Adrenal gland (tissue), 9 donors: ENCODE measurements at regions not wholly inside any gene's neighbourhood (a gene's known extent, or its start where the extent isn't known, plus 50 kb on each side); places are given as distances from the start of the nearest gene placed in this dataset.

Source experiments
- DNase-seq, 7 donors: peaks; one replicate each; pipeline ENCODE4 v3.0.0-alpha.2; 2019 to 2020
- H3K27ac ChIP-seq, 5 donors: fragments of 200-600 bp; sonication (generic) in 4 of 5; 1 replicate in 3 of 5; 2 replicates in 2 of 5; pipeline versions ENCODE4 v1.5.1 to v1.8.0; 2016 to 2020; ENCODE audit warnings: mild to moderate bottlenecking in 1 of 5
- H3K27me3 ChIP-seq: fragments of 200-600 bp; 2 replicates; pipeline ENCODE4 v1.8.0; 2021
- H3K36me3 ChIP-seq, 2 donors: fragments of 200-600 bp; replicated peaks in 1 of 2; 1 replicate in 1 of 2; 2 replicates in 1 of 2; pipeline versions ENCODE4 v1.5.1 to v1.8.0; 2018 to 2022
- H3K4me1 ChIP-seq, 2 donors: fragments of 200-600 bp; replicated peaks in 1 of 2; 1 replicate in 1 of 2; 2 replicates in 1 of 2; pipeline versions ENCODE4 v1.5.1 to v1.8.0; 2018 to 2021
- H3K4me3 ChIP-seq, 4 donors: fragments of 200-600 bp; sonication (generic) in 3 of 4; one replicate each; pipeline ENCODE4 v1.5.1; 2016 to 2018
- H3K9me3 ChIP-seq, 3 donors: fragments of 200-600 bp; sonication (generic) in 1 of 3; replicated peaks in 1 of 3; 1 replicate in 2 of 3; 2 replicates in 1 of 3; pipeline versions ENCODE4 v1.5.1 to v1.8.0; 2016 to 2021
- POLR2A ChIP-seq, 2 donors: fragments of 450-650 bp; IDR thresholded peaks; one replicate each; pipeline ENCODE4 v1.6.1; 2017; ENCODE audit warnings: antibody characterized with exemption in 2 of 2, mild to moderate bottlenecking in 2 of 2, moderate library complexity in 1 of 2
- WGBS, 4 donors: extraction: QIAGEN DNeasy Blood & Tissue Kit in 2 of 4; methylation state at CpG; one replicate each; pipeline versions ENCODE4 v1.1.5 to v1.1.7; 2013 to 2017; 5-methylcytosine and 5-hydroxymethylcytosine counted together
- intact Hi-C, 2 donors: fragments of 100-400 bp; cut with DNase I; formaldehyde crosslinking; loops; one replicate each; pipeline versions ENCODE4 v1.14.1 to v1.15.0; 2022 to 2023
- TF ChIP-seq, protein P1 (sequence below), 6 experiments: fragments of 450-650 bp in 4 of 6; fragments of 200-600 bp in 2 of 6; sonication (generic) in 1 of 6; IDR thresholded peaks; 1 replicate in 5 of 6; 2 replicates in 1 of 6; pipeline versions ENCODE4 v1.5.1 to v1.8.0; 2016 to 2021; ENCODE audit warnings: antibody characterized with exemption in 6 of 6, mild to moderate bottlenecking in 2 of 6, moderate library complexity in 1 of 6
- donor health status: healthy with polysubstance abuse.
- donor health status: Bipolar disorder and iron deficiency.
- donor health status: DM: yes; HTN: yes; CAD: no.
- donor health status: DM: no; HTN: no; CAD: no.
- donor health status: DM: no; HTN: no; CAD: no.

DNA sequence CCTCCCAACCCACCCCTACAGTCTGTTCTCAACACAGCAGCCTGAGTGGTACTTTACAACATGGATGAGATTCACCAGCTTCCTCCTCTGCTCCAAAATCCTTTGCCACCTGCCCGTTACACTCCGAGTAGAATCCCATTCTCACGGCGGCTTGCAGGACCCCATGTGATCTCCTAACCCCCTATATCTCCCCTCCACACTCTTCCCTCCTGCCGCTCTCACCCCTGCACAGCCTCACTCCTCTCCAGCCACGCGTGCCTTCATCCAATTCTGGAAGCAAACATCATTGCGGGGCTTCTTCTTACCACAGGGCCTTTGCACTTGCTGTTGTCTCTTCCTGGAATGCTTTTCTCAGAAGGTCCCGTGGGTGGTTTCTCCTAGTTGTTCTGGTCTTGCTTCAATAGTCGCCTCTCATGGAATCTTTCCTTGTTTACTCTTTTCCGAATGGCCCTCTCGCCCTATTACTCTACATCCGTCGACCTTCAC lies 472.3 kb downstream of the CDH26 start:
- no peak overlapping the region for H3K27ac ChIP-seq
- H3K36me3 ChIP-seq: no peaks in the 10 kb centered on the region
- intact Hi-C loops: no loop called here
- H3K9me3 ChIP-seq: no peaks in the 10 kb centered on the region
- H3K27me3 ChIP-seq: no peaks in the 10 kb centered on the region
- no peaks in the 10 kb centered on the region for H3K4me1 ChIP-seq
- WGBS, 4 donors: 85 to 95% (median 90%) methylated on average over 14 of the region's 14 CpGs
- H3K4me3 ChIP-seq: no peak overlapping the region
- TF ChIP-seq POLR2A (IDR thresholded peaks at IDR 0.05): no peak
- TF ChIP-seq, protein P1, sequence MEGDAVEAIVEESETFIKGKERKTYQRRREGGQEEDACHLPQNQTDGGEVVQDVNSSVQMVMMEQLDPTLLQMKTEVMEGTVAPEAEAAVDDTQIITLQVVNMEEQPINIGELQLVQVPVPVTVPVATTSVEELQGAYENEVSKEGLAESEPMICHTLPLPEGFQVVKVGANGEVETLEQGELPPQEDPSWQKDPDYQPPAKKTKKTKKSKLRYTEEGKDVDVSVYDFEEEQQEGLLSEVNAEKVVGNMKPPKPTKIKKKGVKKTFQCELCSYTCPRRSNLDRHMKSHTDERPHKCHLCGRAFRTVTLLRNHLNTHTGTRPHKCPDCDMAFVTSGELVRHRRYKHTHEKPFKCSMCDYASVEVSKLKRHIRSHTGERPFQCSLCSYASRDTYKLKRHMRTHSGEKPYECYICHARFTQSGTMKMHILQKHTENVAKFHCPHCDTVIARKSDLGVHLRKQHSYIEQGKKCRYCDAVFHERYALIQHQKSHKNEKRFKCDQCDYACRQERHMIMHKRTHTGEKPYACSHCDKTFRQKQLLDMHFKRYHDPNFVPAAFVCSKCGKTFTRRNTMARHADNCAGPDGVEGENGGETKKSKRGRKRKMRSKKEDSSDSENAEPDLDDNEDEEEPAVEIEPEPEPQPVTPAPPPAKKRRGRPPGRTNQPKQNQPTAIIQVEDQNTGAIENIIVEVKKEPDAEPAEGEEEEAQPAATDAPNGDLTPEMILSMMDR (IDR thresholded peaks at IDR 0.05): no peak
- DNase-seq: no peak

DNA sequence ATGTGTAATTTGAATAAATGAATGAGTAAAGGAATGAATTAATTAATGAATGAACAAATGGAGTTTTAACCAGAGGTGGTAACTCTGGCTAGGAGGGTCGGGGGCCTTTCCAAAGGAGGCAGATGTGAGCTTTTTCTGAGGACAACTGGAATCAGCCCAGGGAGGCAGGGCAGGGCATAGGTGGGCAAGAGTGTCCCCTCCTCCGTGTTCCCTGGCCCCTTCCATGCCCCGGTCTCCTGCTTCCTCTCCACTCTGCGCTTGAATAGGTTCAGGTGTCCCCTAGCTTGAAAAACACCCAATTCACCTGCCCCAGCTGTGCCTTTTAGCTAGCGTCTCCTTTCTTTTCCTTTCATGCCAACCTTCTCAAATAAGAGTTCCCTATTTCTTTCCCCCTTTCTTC lies 473.1 kb downstream of the CDH26 start:
- TF ChIP-seq POLR2A (IDR thresholded peaks at IDR 0.05): no peak
- TF ChIP-seq, protein P1 (IDR thresholded peaks at IDR 0.05): no peak
- Histone ChIP-seq H3K9me3 (no peaks in the 10 kb centered on the region), H3K27ac (no peak overlapping the region), H3K27me3 (no peaks in the 10 kb centered on the region), H3K36me3 (no peaks in the 10 kb centered on the region), H3K4me1 (no peaks in the 10 kb centered on the region), H3K4me3 (no peak overlapping the region)
- intact Hi-C loops: no loop called here
- no peak for DNase-seq
- WGBS, 4 donors: 62 to 75% (median 68%) methylated on average over 5 of the region's 5 CpGs

DNA sequence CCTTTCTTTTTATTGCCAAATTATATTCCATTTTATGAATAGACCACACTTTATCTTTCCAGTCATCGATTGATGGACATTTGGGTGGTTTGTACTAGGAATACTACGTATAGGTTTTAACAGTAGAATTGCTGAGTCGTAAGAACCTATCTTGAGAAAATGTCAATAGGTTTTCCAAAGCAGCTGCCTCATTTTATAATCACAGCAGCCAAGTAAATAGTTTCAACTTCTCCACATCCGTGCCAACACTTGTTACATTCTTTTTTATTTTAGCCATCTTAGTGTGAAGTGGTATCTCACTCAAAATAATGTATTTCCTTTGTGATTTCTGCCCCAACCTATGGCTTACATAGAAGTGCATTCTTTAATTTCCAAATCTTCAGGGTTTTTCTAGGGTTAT lies 479.2 kb downstream of the CDH26 start:
- intact Hi-C loops: no loop called here
- no peak for DNase-seq
- H3K9me3 ChIP-seq: peaks cover 0 to 4% (median 0%) of the 10 kb centered on the region in 3 donors
- no peaks in the 10 kb centered on the region for H3K27me3 ChIP-seq
- no peak overlapping the region for H3K27ac ChIP-seq
- WGBS, 4 donors: 70 to 90% (median 79%) methylated on average over 4 of the region's 4 CpGs
- no peaks in the 10 kb centered on the region for H3K36me3 ChIP-seq
- TF ChIP-seq, protein P1 (IDR thresholded peaks at IDR 0.05): no peak
- TF ChIP-seq POLR2A (IDR thresholded peaks at IDR 0.05): no peak
- no peak overlapping the region for H3K4me3 ChIP-seq
- no peaks in the 10 kb centered on the region for H3K4me1 ChIP-seq

DNA sequence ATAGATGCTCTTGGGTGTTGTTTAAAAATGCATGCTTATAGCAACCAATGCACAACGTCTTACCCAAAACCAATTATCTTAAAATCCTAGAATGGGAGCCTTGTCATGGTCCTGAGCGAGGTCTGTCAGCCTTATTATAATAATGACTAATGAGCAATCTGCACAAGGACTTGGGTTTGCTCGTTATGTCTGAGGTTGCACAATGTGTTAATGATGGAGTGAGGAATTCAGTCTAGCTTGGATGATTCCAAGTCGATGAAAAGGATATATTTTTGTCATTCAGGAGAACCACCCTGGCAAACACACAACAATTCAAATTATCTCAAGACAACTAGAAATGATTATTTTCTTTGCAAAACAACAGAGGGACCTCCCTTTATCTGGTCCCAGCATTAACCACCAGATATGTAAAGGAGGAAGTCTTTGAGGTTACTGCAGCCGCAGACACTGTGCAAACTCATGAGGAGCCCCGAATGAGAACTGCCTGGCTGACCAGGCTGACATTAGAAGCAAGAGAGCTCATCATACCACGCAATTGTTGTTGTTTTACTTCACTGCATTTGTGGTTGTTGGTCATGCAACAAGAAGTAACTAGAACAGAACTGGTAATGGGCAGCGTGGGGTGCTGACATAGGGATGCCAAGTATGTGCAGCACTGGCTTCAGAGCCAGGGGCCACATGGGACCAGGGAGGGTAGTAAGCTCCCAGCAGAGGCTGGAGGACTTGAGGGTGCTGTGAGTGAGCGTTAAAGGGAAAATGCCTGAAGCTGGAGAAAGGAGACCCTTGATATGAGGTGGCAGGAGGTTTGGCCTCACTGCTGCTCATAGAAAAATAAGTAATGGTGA lies 488.3 kb downstream of the CDH26 start:
- 59 to 67% (median 61%) methylated on average over 9 of the region's 9 CpGs for WGBS, 4 donors
- H3K4me3 ChIP-seq: no peak overlapping the region
- H3K4me1 ChIP-seq: no peaks in the 10 kb centered on the region
- no peaks in the 10 kb centered on the region for H3K27me3 ChIP-seq
- no peak for DNase-seq
- intact Hi-C loops: no loop called here
- TF ChIP-seq POLR2A (IDR thresholded peaks at IDR 0.05): no peak
- TF ChIP-seq, protein P1 (IDR thresholded peaks at IDR 0.05): no peak
- no peaks in the 10 kb centered on the region for H3K9me3 ChIP-seq
- H3K27ac ChIP-seq: no peak overlapping the region
- H3K36me3 ChIP-seq: no peaks in the 10 kb centered on the region
